Fibroblast of lung (primary cell): ENCODE measurements at regions not wholly inside any gene's neighbourhood (a gene's known extent, or its start where the extent isn't known, plus 50 kb on each side); places are given as distances from the start of the nearest gene placed in this dataset.

Experiments used
- DNase-seq, 2 donors: peaks; one replicate each; pipeline versions ENCODE4 v3.0.0 to v3.0.0-alpha.2; 2010; ENCODE audit warnings: low read depth in 2 of 2
- H2AFZ ChIP-seq: 2 replicates; pipeline ENCODE4 v1.5.1; 2012; ENCODE audit warnings: low read length, control low read depth, inconsistent platforms
- H3K27ac ChIP-seq: 2 replicates; pipeline ENCODE4 v1.5.1; 2011; ENCODE audit warnings: low read length, control low read depth; ENCODE audit not compliant: insufficient read depth
- H3K27me3 ChIP-seq: 2 replicates; pipeline ENCODE4 v1.5.1; 2011; ENCODE audit warnings: mild to moderate bottlenecking, low read length; ENCODE audit not compliant: control insufficient read depth, insufficient read depth
- H3K36me3 ChIP-seq: 2 replicates; pipeline ENCODE4 v1.5.1; 2011; ENCODE audit warnings: low read length; ENCODE audit not compliant: control insufficient read depth, insufficient read depth
- H3K4me1 ChIP-seq: 2 replicates; pipeline ENCODE4 v1.5.1; 2011; ENCODE audit warnings: low read length; ENCODE audit not compliant: control insufficient read depth, insufficient read depth; ENCODE audit errors: extremely low read depth
- H3K4me2 ChIP-seq: 2 replicates; pipeline ENCODE4 v1.5.1; 2011; ENCODE audit warnings: low read length, control low read depth; ENCODE audit not compliant: insufficient read depth; ENCODE audit errors: extremely low read depth
- H3K4me3 ChIP-seq, 4 experiments: fragments of 200-600 bp in 1 of 4; sonication (generic) in 1 of 4; replicated peaks in 1 of 4; 2 replicates each; pipeline ENCODE4 v1.5.1; 2011 to 2016; ENCODE audit warnings: low read length in 4 of 4, low read depth in 3 of 4, mild to moderate bottlenecking in 3 of 4, control low read depth in 2 of 4, inconsistent platforms in 1 of 4, mixed read lengths in 1 of 4; ENCODE audit not compliant: insufficient read depth in 1 of 4; ENCODE audit errors: control extremely low read depth in 1 of 4
- H3K79me2 ChIP-seq: 2 replicates; pipeline ENCODE4 v1.5.1; 2012; ENCODE audit warnings: mild to moderate bottlenecking, low read length, inconsistent platforms; ENCODE audit not compliant: control insufficient read depth, insufficient read depth
- H3K9ac ChIP-seq: 2 replicates; pipeline ENCODE4 v1.5.1; 2011; ENCODE audit warnings: mild to moderate bottlenecking, low read length, control low read depth; ENCODE audit not compliant: insufficient read depth
- H3K9me3 ChIP-seq: 2 replicates; pipeline ENCODE4 v1.5.1; 2012; ENCODE audit warnings: low read depth, low read length; ENCODE audit not compliant: control insufficient read depth, insufficient read depth
- H4K20me1 ChIP-seq: 2 replicates; pipeline ENCODE4 v1.5.1; 2011; ENCODE audit warnings: low read length; ENCODE audit not compliant: control insufficient read depth, insufficient read depth; ENCODE audit errors: extremely low read depth
- EZH2 ChIP-seq: IDR thresholded peaks from 2 replicates; pipeline ENCODE4 v1.5.1; 2012; ENCODE audit warnings: low read length, control low read depth, mild to moderate bottlenecking; ENCODE audit errors: missing control alignments
- TF ChIP-seq, protein P1 (sequence below), 2 donors: IDR thresholded peaks in 1 of 2; conservative IDR thresholded peaks in 1 of 2; 1 replicate in 1 of 2; 2 replicates in 1 of 2; pipeline ENCODE4 v1.5.1; 2011 to 2012; ENCODE audit warnings: low read length in 2 of 2, control low read depth in 1 of 2, inconsistent platforms in 1 of 2, low read depth in 1 of 2, mild to moderate bottlenecking in 1 of 2

DNA sequence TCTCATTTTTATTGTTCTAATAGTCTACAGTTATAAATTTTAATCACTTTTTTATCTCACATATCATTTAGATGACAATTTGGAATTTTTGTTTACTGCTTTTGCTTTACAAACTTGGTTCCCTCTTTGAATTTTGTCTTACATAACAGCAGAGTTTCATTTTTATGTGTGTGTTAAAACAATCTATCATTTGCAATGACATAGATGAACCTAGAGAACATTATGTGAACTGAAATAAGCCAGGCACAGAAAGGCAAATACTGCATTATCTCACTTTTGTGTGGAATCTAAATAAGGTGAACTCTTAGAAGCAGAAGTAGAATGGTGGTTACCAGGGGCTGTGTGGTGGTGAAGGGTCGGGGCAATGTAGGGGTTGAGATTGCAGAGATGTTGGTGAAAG lies 170.7 kb downstream of the GASK1B start:
- TF ChIP-seq, protein P1, sequence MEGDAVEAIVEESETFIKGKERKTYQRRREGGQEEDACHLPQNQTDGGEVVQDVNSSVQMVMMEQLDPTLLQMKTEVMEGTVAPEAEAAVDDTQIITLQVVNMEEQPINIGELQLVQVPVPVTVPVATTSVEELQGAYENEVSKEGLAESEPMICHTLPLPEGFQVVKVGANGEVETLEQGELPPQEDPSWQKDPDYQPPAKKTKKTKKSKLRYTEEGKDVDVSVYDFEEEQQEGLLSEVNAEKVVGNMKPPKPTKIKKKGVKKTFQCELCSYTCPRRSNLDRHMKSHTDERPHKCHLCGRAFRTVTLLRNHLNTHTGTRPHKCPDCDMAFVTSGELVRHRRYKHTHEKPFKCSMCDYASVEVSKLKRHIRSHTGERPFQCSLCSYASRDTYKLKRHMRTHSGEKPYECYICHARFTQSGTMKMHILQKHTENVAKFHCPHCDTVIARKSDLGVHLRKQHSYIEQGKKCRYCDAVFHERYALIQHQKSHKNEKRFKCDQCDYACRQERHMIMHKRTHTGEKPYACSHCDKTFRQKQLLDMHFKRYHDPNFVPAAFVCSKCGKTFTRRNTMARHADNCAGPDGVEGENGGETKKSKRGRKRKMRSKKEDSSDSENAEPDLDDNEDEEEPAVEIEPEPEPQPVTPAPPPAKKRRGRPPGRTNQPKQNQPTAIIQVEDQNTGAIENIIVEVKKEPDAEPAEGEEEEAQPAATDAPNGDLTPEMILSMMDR (conservative IDR thresholded peaks at IDR 0.05 in 1 of 2, IDR thresholded peaks at IDR 0.05 in 1 of 2; ENCODE audit: low read depth in 1 of 2, low read length in 2 of 2) = no peak
- TF ChIP-seq EZH2 = no peak
- Histone ChIP-seq H3K9ac (no peak overlapping the region), H3K36me3 (no peaks in the 10 kb centered on the region), H3K27ac (no peak overlapping the region), H3K4me2 (no peak overlapping the region), H2AFZ (no peak overlapping the region), H3K9me3 (no peaks in the 10 kb centered on the region), H3K4me1 (no peaks in the 10 kb centered on the region), H3K27me3 (no peaks in the 10 kb centered on the region), H4K20me1 (no peaks in the 10 kb centered on the region), H3K4me3 (no peak overlapping the region), H3K79me2 (no peaks in the 10 kb centered on the region)
- DNase-seq = no peak

DNA sequence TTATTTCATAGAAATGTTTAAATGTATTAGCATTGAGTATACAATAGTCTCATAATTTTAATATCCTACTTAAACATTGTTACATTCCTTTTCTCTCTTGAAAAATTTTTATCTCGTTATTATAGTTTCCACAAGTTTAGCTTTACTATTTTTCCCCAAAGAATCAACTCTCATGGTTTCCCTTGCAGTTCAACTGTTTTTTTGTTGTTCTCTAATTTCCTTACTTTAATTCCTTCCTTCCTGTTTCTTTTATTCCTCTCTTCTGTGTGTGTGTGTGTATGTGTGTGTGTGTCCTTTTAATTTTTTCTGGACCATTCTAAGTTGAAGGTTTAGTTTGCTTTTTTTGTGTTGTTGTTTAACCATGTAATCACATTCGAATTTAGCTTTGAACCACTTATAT lies 171.1 kb downstream of the GASK1B start:
- H3K9me3 ChIP-seq = no peaks in the 10 kb centered on the region
- H3K27me3 ChIP-seq = no peaks in the 10 kb centered on the region
- no peak overlapping the region for H2AFZ ChIP-seq
- no peak for DNase-seq
- no peaks in the 10 kb centered on the region for H3K4me1 ChIP-seq
- H3K4me2 ChIP-seq = no peak overlapping the region
- no peak overlapping the region for H3K4me3 ChIP-seq
- no peak for TF ChIP-seq EZH2
- TF ChIP-seq, protein P1 (conservative IDR thresholded peaks at IDR 0.05 in 1 of 2, IDR thresholded peaks at IDR 0.05 in 1 of 2; ENCODE audit: low read depth in 1 of 2, low read length in 2 of 2) = no peak
- H3K9ac ChIP-seq = no peak overlapping the region
- no peak overlapping the region for H3K27ac ChIP-seq
- H3K36me3 ChIP-seq = no peaks in the 10 kb centered on the region
- H4K20me1 ChIP-seq = no peaks in the 10 kb centered on the region
- no peaks in the 10 kb centered on the region for H3K79me2 ChIP-seq

DNA sequence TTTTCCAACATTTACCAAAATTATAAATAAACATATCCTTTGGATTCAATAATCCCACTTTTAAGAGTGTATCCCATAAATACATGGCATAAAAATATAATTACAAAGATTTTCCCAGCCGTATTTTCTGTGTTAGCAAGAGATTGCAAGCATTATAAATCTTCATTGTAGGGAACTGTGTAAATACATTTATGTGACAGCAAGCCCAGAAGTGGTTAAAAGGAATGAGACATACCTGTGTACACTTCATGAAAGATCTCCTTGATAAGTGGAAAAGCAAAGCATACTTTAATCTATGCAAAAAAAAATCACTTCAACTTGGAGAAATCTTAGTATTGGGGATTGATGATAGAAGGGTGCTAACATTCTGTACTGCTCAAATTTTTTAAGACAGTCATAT lies 173.1 kb downstream of the GASK1B start:
- TF ChIP-seq EZH2 = no peak
- Histone ChIP-seq H3K9me3 (no peaks in the 10 kb centered on the region), H3K4me3 (no peak overlapping the region), H3K4me2 (no peak overlapping the region), H3K4me1 (peaks cover 2% of the 10 kb centered on the region), H3K79me2 (no peaks in the 10 kb centered on the region), H2AFZ (no peak overlapping the region), H3K27ac (no peak overlapping the region), H3K36me3 (no peaks in the 10 kb centered on the region), H4K20me1 (no peaks in the 10 kb centered on the region), H3K27me3 (no peaks in the 10 kb centered on the region), H3K9ac (no peak overlapping the region)
- no peak for DNase-seq
